GM21447 (cell line): ENCODE measurements at regions not wholly inside any gene's neighbourhood (a gene's known extent, or its start where the extent isn't known, plus 50 kb on each side); places are given as distances from the start of the nearest gene placed in this dataset.

Experiments
- ATAC-seq: cut with Tn5 transposase; IDR thresholded peaks from one replicate; pipeline ENCODE4 v1.9.1; 2021; ENCODE audit not compliant: unreplicated experiment

DNA sequence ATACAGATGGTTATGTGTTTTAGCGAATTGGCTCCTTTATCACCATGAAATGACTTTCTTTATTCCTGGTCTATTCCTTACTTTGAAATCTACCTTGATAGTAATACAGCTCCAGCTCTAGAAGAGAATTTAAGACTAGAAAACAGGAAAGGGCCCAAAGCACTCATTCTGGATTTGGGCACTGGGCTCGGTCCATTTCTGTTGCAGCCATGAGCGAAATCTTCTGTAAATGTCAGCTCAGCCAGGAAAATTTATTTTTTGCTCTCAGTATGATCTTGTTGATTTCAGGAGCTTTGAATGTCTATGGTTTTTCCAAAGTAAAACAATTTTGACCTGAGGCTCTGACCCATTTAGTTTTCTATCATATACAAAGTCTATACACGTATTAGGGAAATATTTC lies 104.1 kb downstream of the DIRAS2 start:
- no peak for ATAC-seq

GRCh38 chr9:90539286-90539685 lies 103.3 kb downstream of the DIRAS2 start:
- no peak for ATAC-seq

- no peak for ATAC-seq
These were observed 101.9 kb downstream of the DIRAS2 start for GRCh38 chr9:90540734-90541133.

DNA sequence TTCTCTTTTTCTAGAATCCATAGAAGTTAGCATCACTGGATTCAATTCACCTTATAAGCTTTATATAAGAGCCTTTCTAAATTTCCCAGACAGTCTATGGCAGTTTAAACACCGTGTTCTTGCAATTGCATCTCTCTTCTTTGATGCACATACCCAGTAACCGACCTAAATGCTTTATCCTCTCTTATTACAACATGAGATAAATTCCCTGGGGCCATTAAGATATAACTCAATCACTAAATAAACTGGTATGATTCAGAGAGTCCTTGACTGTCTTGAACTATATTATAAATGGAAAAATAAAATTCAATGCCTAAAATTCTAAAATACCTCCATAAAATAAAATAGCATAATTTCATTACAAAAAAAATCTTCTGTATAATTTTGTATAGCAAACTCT lies 98.1 kb downstream of the DIRAS2 start:
- no peak for ATAC-seq

DNA sequence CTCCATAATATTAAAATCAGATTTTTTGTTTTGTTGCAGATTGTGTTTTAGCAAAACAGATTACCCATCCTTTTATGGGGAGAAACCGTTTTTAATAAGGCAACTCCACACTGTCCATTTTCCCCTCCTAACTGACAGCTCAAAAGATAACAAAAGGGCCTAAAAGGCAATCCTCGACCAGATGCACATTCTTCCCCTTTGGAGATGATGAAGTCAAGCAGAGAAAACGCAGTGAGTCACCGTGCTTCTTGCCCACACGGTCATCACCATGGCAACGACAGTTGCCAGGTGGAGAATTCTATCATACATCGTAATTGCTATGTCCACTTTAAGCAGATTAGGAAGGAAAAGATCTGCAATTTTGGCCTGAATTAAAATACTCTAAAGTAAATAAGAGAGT lies 96.4 kb downstream of the DIRAS2 start:
- ATAC-seq, result no peak

DNA sequence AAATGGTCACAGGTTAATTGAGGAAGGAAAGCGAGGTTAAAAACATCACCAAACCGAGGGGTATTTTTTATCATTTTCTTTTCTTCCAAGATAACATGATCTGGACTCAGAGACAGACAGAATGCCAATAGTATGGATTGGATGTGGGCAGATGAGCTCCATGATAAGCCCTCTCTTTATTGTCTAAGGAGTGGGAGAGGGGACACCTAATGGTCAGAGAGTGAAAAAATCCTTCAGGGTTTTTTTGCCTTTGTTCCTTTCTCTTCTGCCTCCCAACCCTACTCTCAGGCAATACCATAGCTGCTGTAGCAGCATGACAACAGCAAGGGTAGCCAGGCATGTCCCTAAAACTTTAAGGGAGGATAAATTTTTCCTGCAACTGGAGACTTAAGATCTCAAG lies 94.7 kb downstream of the DIRAS2 start:
- no peak for ATAC-seq

DNA sequence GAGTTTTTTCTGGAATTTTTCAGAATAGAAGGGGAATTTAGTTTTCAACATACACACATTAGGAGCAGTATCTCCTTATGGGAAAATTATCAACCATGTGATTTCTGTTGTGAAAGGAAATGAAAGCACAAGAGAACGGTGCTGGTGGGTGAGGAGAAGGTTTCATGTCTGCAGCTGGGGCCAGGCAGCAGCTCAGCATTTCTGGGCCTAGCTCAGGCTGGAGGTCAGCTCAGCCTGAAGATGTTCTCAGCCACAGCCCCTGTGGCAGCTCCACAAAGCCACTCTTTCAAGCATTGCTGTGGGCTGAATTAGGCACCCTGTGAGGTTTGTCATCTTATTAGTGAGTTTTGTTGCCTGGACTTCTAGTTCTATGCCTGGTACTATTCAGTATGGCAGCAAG lies 90.3 kb downstream of the DIRAS2 start:
- peak; percentile 93 for ATAC-seq

DNA sequence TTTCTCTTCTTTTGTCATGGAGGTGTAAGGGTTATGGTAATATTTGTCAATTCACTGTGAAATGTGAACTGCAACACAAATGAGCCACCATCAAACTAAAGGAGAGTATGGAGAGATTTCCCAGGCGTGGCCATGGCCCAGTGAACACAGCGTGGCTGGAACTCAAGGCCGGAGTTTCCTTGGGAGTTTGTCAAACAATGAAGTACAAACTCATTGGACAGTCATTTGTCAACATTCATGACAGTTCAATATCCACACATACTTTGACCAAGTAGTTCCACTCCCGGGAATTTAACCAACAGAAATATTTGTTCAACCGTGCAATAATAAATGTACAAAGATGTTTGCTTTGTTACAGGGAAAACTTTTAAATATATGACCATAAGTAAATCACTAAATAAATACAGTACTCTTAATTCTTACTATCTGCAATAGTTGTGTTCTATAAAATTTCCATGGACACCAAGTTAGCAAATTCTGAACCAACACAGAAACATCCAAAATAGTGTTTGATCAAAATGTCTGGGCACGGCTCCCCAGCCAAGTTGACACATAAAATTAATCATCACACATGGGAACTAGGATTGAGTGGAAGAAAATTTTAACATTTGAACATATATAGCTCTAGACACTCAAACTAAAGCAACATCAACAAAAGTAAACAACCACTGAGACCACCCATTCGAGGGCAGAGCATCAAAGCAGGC lies 87.1 kb downstream of the DIRAS2 start:
- no peak for ATAC-seq

GRCh38 chr9:90556897-90557675 lies 85.5 kb downstream of the DIRAS2 start:
- ATAC-seq, result no peak

- ATAC-seq, result no peak
These were observed 83.2 kb downstream of the DIRAS2 start for GRCh38 chr9:90559075-90560073.
